Stimulated activated naive B cell treated with anti-CD40 and anti-IgM and Interleukin-4, amounts not matched to agents 10 μg/mL and 1 μg/mL and 100 μg/mL, for 72 hours (primary cell): ENCODE measurements at regions not wholly inside any gene's neighbourhood (a gene's known extent, or its start where the extent isn't known, plus 50 kb on each side); places are given as distances from the start of the nearest gene placed in this dataset.

ENCODE experiments used
- ATAC-seq, 2 donors: fragments of 150-1000 bp; cut with Tn5 transposase; replicated peaks; 2 replicates each; pipeline ENCODE4 v1.10.0; 2021; ENCODE audit warnings: moderate library complexity in 1 of 2
- DNase-seq: peaks from one replicate; pipeline ENCODE4 v3.0.0; 2021
- H3K27ac Mint-ChIP-seq: one replicate; pipeline ENCODE4 v1.8.0; 2022; ENCODE audit warnings: mild to moderate bottlenecking, mixed read lengths
- H3K27me3 Mint-ChIP-seq, 2 donors: one replicate each; pipeline ENCODE4 v1.8.0; 2022; ENCODE audit warnings: mixed read lengths in 2 of 2
- H3K36me3 Mint-ChIP-seq, 2 donors: one replicate each; pipeline ENCODE4 v1.8.0; 2022; ENCODE audit warnings: mixed read lengths in 2 of 2, mild to moderate bottlenecking in 1 of 2
- H3K4me1 Mint-ChIP-seq, 2 donors: one replicate each; pipeline ENCODE4 v1.8.0; 2022; ENCODE audit warnings: mixed read lengths in 2 of 2, mild to moderate bottlenecking in 1 of 2
- H3K4me3 Mint-ChIP-seq, 2 donors: one replicate each; pipeline ENCODE4 v1.8.0; 2022; ENCODE audit warnings: mild to moderate bottlenecking in 2 of 2, mixed read lengths in 2 of 2, moderate library complexity in 1 of 2
- H3K9me3 Mint-ChIP-seq, 2 donors: one replicate each; pipeline ENCODE4 v1.8.0; 2022; ENCODE audit warnings: mixed read lengths in 2 of 2, mild to moderate bottlenecking in 1 of 2

- H3K4me1 Mint-ChIP-seq: no peaks in the 10 kb centered on the region
- ATAC-seq: no peak
- no peak overlapping the region for H3K27ac Mint-ChIP-seq
- H3K27me3 Mint-ChIP-seq: no peaks in the 10 kb centered on the region
- H3K36me3 Mint-ChIP-seq: no peaks in the 10 kb centered on the region
- no peak for DNase-seq
- H3K4me3 Mint-ChIP-seq: no peak overlapping the region
- peaks cover 4 to 12% of the 10 kb centered on the region in 2 donors for H3K9me3 Mint-ChIP-seq
These were observed 833.6 kb upstream of the SOX9 start for GRCh38 chr17:71287071-71287823.

- Mint-ChIP-seq H3K36me3 (no peaks in the 10 kb centered on the region), H3K27me3 (no peaks in the 10 kb centered on the region), H3K4me3 (no peak overlapping the region), H3K27ac (no peak overlapping the region), H3K4me1 (no peaks in the 10 kb centered on the region), H3K9me3 (peaks cover 4 to 11% of the 10 kb centered on the region in 2 donors)
- DNase-seq: no peak
- ATAC-seq: no peak
These were observed 828.8 kb upstream of the SOX9 start for GRCh38 chr17:71292006-71292405.

GRCh38 chr17:71296005-71296404, 824.8 kb upstream of the SOX9 start:
- Mint-ChIP-seq H3K4me1 (no peaks in the 10 kb centered on the region), H3K9me3 (peaks cover 4 to 8% of the 10 kb centered on the region in 2 donors), H3K27me3 (no peaks in the 10 kb centered on the region), H3K27ac (no peak overlapping the region), H3K36me3 (no peaks in the 10 kb centered on the region), H3K4me3 (no peak overlapping the region)
- DNase-seq (no peak), ATAC-seq (no peak)

GRCh38 chr17:71301063-71301462, 819.8 kb upstream of the SOX9 start:
- Mint-ChIP-seq H3K27ac (no peak overlapping the region), H3K4me1 (no peaks in the 10 kb centered on the region), H3K36me3 (no peaks in the 10 kb centered on the region), H3K27me3 (no peaks in the 10 kb centered on the region), H3K4me3 (no peak overlapping the region), H3K9me3 (peaks cover 14 to 15% of the 10 kb centered on the region in 2 donors)
- no peak for ATAC-seq
- no peak for DNase-seq

- Mint-ChIP-seq H3K27me3 (no peaks in the 10 kb centered on the region), H3K9me3 (peaks cover 14% of the 10 kb centered on the region in 2 donors), H3K27ac (no peak overlapping the region), H3K4me3 (no peak overlapping the region), H3K36me3 (no peaks in the 10 kb centered on the region), H3K4me1 (no peaks in the 10 kb centered on the region)
- no peak for DNase-seq
- no peak for ATAC-seq
These were observed 817.9 kb upstream of the SOX9 start for GRCh38 chr17:71302721-71303549.

GRCh38 chr17:71304498-71305158, 816.2 kb upstream of the SOX9 start:
- H3K27me3 Mint-ChIP-seq: no peaks in the 10 kb centered on the region
- no peak for DNase-seq
- H3K36me3 Mint-ChIP-seq: no peaks in the 10 kb centered on the region
- no peak overlapping the region for H3K27ac Mint-ChIP-seq
- ATAC-seq: no peak
- no peaks in the 10 kb centered on the region for H3K4me1 Mint-ChIP-seq
- H3K9me3 Mint-ChIP-seq: peaks cover 15% of the 10 kb centered on the region in 2 donors
- H3K4me3 Mint-ChIP-seq: no peak overlapping the region

GRCh38 chr17:71313866-71314265, 807.0 kb upstream of the SOX9 start:
- ATAC-seq: no peak
- Mint-ChIP-seq H3K9me3 (peaks cover 7 to 12% of the 10 kb centered on the region in 2 donors), H3K27ac (no peak overlapping the region), H3K36me3 (no peaks in the 10 kb centered on the region), H3K4me1 (no peaks in the 10 kb centered on the region), H3K4me3 (no peak overlapping the region), H3K27me3 (no peaks in the 10 kb centered on the region)
- DNase-seq: no peak

GRCh38 chr17:71315568-71315967, 805.3 kb upstream of the SOX9 start:
- DNase-seq (no peak), ATAC-seq (no peak)
- H3K27ac Mint-ChIP-seq: no peak overlapping the region
- no peaks in the 10 kb centered on the region for H3K4me1 Mint-ChIP-seq
- no peak overlapping the region for H3K4me3 Mint-ChIP-seq
- H3K36me3 Mint-ChIP-seq: no peaks in the 10 kb centered on the region
- no peaks in the 10 kb centered on the region for H3K27me3 Mint-ChIP-seq
- H3K9me3 Mint-ChIP-seq: peaks cover 3 to 6% of the 10 kb centered on the region in 2 donors

GRCh38 chr17:71316176-71316897, 804.5 kb upstream of the SOX9 start:
- H3K27me3 Mint-ChIP-seq: no peaks in the 10 kb centered on the region
- H3K4me1 Mint-ChIP-seq: no peaks in the 10 kb centered on the region
- H3K4me3 Mint-ChIP-seq: no peak overlapping the region
- H3K9me3 Mint-ChIP-seq: peaks cover 3 to 6% of the 10 kb centered on the region in 2 donors
- no peak overlapping the region for H3K27ac Mint-ChIP-seq
- DNase-seq: no peak
- H3K36me3 Mint-ChIP-seq: no peaks in the 10 kb centered on the region
- no peak for ATAC-seq

GRCh38 chr17:71320009-71320796, 800.6 kb upstream of the SOX9 start:
- H3K9me3 Mint-ChIP-seq: peaks cover 0 to 2% of the 10 kb centered on the region in 2 donors
- H3K4me1 Mint-ChIP-seq: no peaks in the 10 kb centered on the region
- DNase-seq: no peak
- no peak overlapping the region for H3K4me3 Mint-ChIP-seq
- no peak for ATAC-seq
- no peaks in the 10 kb centered on the region for H3K36me3 Mint-ChIP-seq
- no peaks in the 10 kb centered on the region for H3K27me3 Mint-ChIP-seq
- no peak overlapping the region for H3K27ac Mint-ChIP-seq

- ATAC-seq: no peak
- DNase-seq: no peak
- Mint-ChIP-seq H3K27me3 (no peaks in the 10 kb centered on the region), H3K36me3 (no peaks in the 10 kb centered on the region), H3K4me3 (no peak overlapping the region), H3K9me3 (peaks cover 2 to 4% of the 10 kb centered on the region in 2 donors), H3K27ac (no peak overlapping the region), H3K4me1 (no peaks in the 10 kb centered on the region)
These were observed 795.7 kb upstream of the SOX9 start for GRCh38 chr17:71325117-71325516.

- DNase-seq (no peak), ATAC-seq (no peak)
- Mint-ChIP-seq H3K36me3 (no peaks in the 10 kb centered on the region), H3K9me3 (peaks cover 2 to 4% of the 10 kb centered on the region in 2 donors), H3K4me1 (no peaks in the 10 kb centered on the region), H3K27ac (no peak overlapping the region), H3K27me3 (no peaks in the 10 kb centered on the region), H3K4me3 (no peak overlapping the region)
These were observed 794.9 kb upstream of the SOX9 start for GRCh38 chr17:71325886-71326285.

- no peak for DNase-seq
- Mint-ChIP-seq H3K27ac (no peak overlapping the region), H3K27me3 (no peaks in the 10 kb centered on the region), H3K36me3 (no peaks in the 10 kb centered on the region), H3K4me3 (no peak overlapping the region), H3K4me1 (no peaks in the 10 kb centered on the region), H3K9me3 (peaks cover 2 to 4% of the 10 kb centered on the region in 2 donors)
- no peak for ATAC-seq
These were observed 793.3 kb upstream of the SOX9 start for GRCh38 chr17:71327376-71328059.
